PC-9 (cell line): ENCODE measurements at regions not wholly inside any gene's neighbourhood (a gene's known extent, or its start where the extent isn't known, plus 50 kb on each side); places are given as distances from the start of the nearest gene placed in this dataset.

Experiments
- CTCF ChIP-seq: fragments of 200-600 bp; sonication (generic); conservative IDR thresholded peaks from 2 replicates; pipeline ENCODE4 v1.6.1; 2017; ENCODE audit warnings: mixed run types, antibody characterized with exemption, mild to moderate bottlenecking, moderate library complexity
- EZH2 ChIP-seq: fragments of 200-600 bp; sonication (generic); IDR thresholded peaks from 2 replicates; pipeline ENCODE4 v1.8.0; 2017; ENCODE audit warnings: antibody characterized with exemption, low read depth

- TF ChIP-seq EZH2 (no peak), CTCF (no peak)
Measured at GRCh38 chr20:60255415-60255814, 297.2 kb downstream of the CDH26 start.
